NCI-H460 (cell line): ENCODE measurements at regions not wholly inside any gene's neighbourhood (a gene's known extent, or its start where the extent isn't known, plus 50 kb on each side); places are given as distances from the start of the nearest gene placed in this dataset.

Experiments used
- small RNA-seq, 2 experiments: library from RNA; depleted of rRNA; stranded (forward); fragments of <200 nt; gene quantifications; one replicate each; pipeline ENCODE3, GENCODE V24; 2014

Small RNAs in the stretch of these regions (small RNA-seq; reads per million reads assigned to genes)
- gene RNU6-815P (0 reads per million in 2 experiments), gene RNU6-822P (0 reads per million in 2 experiments)
